T-helper 2 cell treated with Interferon-gamma antibody and Interleukin-4, amounts not matched to agents 5 μg/mL and 100 μg/mL, for 36 hours (primary cell): ENCODE measurements at regions not wholly inside any gene's neighbourhood (a gene's known extent, or its start where the extent isn't known, plus 50 kb on each side); places are given as distances from the start of the nearest gene placed in this dataset.
"Not testable (repeated sequence)": the region's sequence is repeated elsewhere in the genome, so short reads cannot be mapped to it uniquely, and the experiment has no call there.

ENCODE experiments used
- DNase-seq: peaks from one replicate; pipeline ENCODE4 v3.0.0; 2021; ENCODE audit warnings: low spot score
- H3K27ac Mint-ChIP-seq: one replicate; pipeline ENCODE4 v1.8.0; 2021; ENCODE audit warnings: mild to moderate bottlenecking, mixed read lengths
- H3K27me3 Mint-ChIP-seq: one replicate; pipeline ENCODE4 v1.8.0; 2021; ENCODE audit warnings: low read depth, mixed read lengths
- H3K36me3 Mint-ChIP-seq: one replicate; pipeline ENCODE4 v1.8.0; 2021; ENCODE audit warnings: low read depth, mixed read lengths
- H3K4me1 Mint-ChIP-seq: one replicate; pipeline ENCODE4 v1.8.0; 2021; ENCODE audit warnings: low read depth, mixed read lengths
- H3K4me3 Mint-ChIP-seq: one replicate; pipeline ENCODE4 v1.8.0; 2022; ENCODE audit warnings: mild to moderate bottlenecking, moderate library complexity, mixed read lengths
- H3K9me3 Mint-ChIP-seq: one replicate; pipeline ENCODE4 v1.8.0; 2021; ENCODE audit warnings: mixed read lengths

DNA sequence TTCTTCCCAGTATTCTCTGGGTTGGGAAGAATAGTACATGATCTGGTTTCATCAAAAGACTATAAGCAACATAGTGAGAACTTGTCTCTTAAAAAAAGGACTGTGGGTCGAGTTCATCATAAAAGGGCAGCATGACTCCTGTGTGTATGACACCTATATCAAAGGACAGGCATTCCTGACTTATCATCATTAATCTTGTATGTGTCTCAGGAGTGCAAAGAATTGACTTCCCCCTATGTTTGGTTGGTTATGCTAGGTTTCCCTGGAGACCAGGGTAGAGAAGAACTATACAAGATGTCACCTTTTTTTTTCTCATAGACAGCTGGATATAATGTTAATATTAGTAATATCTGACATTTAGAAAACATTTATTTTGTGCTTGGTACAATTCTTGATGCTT, 173.1 kb upstream of the ANKRD55 start:
- no peak overlapping the region for H3K4me3 Mint-ChIP-seq

DNA sequence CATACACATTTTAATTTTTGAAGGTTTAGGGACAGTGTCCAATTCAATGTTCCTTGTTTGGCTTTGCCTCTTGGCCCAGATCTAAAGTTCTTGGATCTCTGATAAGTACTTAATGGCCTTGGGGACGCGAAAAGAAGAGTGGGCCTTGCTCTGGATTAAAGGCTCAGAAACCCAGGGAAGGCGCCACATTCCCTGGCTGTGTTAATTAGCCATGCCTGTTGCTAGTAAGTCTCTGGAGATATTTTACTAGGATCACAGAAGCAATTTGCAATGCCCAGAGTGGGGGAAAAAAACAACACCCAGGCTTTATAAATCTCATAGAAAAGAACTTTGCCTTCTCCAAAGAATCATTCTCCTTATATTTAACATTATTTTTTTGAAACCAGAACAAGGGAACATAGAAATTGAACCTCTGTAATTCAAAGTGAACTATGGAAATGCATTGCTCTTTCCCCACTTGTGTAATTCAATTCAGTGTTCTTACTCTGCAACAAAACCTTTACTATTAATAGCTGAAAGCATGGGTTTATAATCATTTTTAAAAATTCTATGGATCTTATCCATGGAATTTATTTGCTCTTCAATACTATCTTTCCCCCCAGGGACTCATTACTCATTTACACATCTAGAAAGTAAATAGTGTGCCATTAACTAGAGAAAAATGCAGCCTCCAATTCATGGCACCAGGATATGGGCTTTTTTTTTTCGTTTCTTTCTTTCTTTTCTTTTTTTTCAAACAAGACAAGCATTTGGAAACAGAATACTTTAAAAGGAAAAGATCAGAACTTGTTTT, 172.2 kb upstream of the ANKRD55 start:
- Mint-ChIP-seq H3K4me3 (no peak overlapping the region), H3K27ac (no peak overlapping the region), H3K36me3 (no peaks in the 10 kb centered on the region), H3K9me3 (no peaks in the 10 kb centered on the region), H3K4me1 (no peaks in the 10 kb centered on the region), H3K27me3 (peaks cover 2% of the 10 kb centered on the region)
- DNase-seq: no peak

More for the DNA sequence above, 173.1 kb upstream of the ANKRD55 start:
- H3K27me3 Mint-ChIP-seq: no peaks in the 10 kb centered on the region
- H3K4me1 Mint-ChIP-seq: no peaks in the 10 kb centered on the region
- H3K27ac Mint-ChIP-seq: no peak overlapping the region
- H3K36me3 Mint-ChIP-seq: no peaks in the 10 kb centered on the region
- H3K9me3 Mint-ChIP-seq: no peaks in the 10 kb centered on the region
- no peak for DNase-seq

DNA sequence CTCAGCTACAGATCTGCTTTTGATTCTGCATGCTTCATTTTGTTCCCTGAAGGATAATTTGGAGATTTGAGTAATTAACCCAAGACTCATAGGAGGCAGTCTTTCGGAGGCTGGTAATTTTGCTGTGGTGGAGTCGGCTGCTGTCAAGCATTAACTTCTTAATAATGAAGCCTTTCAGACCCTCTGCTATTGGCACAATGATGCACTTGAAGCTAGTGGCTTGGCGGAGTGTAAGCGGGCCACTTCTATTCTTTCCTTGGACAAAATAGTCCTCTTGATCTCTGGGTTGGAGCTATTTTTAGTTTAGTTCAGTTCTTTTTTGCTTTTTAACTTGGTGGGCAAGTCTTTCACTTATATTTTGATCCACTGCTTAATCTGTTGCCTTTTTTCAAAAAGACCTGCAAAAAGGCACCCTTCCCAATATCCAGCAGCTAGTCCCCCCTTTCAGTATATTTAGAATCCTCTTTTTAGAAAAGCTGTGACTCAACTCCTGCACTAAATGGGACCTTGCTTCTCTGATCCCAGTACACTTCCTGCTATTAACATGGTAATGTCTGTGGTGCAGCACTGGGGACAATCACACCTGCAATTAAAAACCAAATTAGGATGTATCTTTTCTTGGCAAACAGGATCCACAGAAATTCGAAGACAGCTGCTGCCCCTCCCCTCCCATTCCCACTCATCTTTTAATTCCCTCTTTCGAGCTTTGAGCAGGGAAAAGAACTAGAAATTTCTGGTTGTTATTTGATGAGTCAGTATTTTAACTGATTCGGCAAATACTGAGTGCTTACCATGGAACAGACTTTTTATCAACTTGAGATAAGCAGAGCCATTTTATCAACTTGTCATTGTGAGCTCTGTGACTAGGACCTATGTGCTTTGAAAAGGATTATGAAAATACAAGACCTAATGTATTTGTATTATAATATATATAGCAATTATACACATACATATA, 169.4 kb upstream of the ANKRD55 start:
- no peak overlapping the region for H3K4me3 Mint-ChIP-seq
- H3K9me3 Mint-ChIP-seq: no peaks in the 10 kb centered on the region
- DNase-seq: no peak
- H3K36me3 Mint-ChIP-seq: no peaks in the 10 kb centered on the region
- no peaks in the 10 kb centered on the region for H3K4me1 Mint-ChIP-seq
- peaks cover 2% of the 10 kb centered on the region for H3K27me3 Mint-ChIP-seq
- no peak overlapping the region for H3K27ac Mint-ChIP-seq

DNA sequence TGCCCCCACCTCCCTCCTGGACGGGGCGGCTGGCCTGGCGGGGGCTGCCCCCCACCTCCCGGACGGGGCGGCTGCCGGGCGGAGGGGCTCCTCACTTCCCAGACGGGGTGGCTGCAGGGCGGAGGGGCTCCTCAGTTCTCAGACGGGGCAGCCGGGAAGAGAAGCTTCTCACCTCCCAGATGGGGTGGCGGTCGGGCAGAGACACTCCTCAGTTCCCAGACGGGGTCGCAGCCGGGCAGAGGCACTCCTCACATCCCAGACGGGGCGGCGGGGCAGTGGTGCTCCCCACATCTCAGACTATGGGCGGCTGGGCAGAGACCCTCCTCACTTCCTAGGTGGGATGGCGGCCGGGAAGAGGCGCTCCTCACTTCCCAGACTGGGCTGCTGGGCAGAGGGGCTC, 164.7 kb upstream of the ANKRD55 start:
- H3K27me3 Mint-ChIP-seq, DNase-seq, H3K36me3 Mint-ChIP-seq, H3K4me3 Mint-ChIP-seq, H3K27ac Mint-ChIP-seq, H3K4me1 Mint-ChIP-seq: not testable (repeated sequence)
- peaks cover 33% of the 10 kb centered on the region for H3K9me3 Mint-ChIP-seq

DNA sequence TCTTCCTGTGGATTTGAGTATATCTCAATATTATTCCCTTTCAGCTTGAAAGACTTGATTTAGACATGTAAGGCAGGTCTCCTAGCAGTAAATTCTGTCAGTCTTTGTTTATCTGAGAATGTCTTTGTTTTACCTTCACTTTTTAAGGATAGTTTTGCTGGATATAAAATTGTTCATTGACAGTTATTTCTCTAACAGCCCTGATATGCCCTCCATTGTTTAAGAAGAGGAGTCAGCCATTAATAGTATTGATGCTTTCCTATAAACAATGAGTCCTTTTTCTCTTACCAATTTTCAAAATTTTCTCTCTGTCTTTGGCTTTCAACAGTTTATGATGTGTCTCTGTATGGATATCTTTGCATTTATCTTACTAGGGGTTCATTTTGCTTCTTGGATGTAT, 163.5 kb upstream of the ANKRD55 start:
- Mint-ChIP-seq H3K4me1 (no peaks in the 10 kb centered on the region), H3K36me3 (peaks cover 3% of the 10 kb centered on the region), H3K4me3 (no peak overlapping the region), H3K27me3 (peaks cover 2% of the 10 kb centered on the region), H3K27ac (no peak overlapping the region), H3K9me3 (peaks cover 43% of the 10 kb centered on the region)
- DNase-seq: no peak

DNA sequence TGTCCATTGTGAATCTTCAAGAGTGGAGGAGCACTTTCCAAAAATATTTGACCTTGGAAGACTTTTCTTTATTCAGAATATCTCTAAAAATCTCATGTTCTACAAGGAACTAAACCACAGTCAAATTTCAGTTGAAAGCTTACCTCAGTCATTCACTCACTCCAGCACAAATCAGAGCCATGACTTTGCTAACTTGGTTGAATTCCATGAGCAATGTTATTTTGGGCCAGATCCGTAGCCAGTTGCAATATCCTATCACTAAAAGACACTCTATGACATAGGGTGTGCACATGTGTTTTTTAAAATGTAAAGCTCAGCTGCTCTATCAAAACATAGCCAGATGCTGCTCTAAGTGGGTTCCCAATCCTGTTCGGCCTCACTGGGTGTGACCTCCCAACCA, 156.1 kb upstream of the ANKRD55 start:
- peaks cover 27% of the 10 kb centered on the region for H3K9me3 Mint-ChIP-seq
- H3K36me3 Mint-ChIP-seq: no peaks in the 10 kb centered on the region
- no peaks in the 10 kb centered on the region for H3K27me3 Mint-ChIP-seq
- no peaks in the 10 kb centered on the region for H3K4me1 Mint-ChIP-seq
- DNase-seq: no peak
- no peak overlapping the region for H3K4me3 Mint-ChIP-seq
- no peak overlapping the region for H3K27ac Mint-ChIP-seq

DNA sequence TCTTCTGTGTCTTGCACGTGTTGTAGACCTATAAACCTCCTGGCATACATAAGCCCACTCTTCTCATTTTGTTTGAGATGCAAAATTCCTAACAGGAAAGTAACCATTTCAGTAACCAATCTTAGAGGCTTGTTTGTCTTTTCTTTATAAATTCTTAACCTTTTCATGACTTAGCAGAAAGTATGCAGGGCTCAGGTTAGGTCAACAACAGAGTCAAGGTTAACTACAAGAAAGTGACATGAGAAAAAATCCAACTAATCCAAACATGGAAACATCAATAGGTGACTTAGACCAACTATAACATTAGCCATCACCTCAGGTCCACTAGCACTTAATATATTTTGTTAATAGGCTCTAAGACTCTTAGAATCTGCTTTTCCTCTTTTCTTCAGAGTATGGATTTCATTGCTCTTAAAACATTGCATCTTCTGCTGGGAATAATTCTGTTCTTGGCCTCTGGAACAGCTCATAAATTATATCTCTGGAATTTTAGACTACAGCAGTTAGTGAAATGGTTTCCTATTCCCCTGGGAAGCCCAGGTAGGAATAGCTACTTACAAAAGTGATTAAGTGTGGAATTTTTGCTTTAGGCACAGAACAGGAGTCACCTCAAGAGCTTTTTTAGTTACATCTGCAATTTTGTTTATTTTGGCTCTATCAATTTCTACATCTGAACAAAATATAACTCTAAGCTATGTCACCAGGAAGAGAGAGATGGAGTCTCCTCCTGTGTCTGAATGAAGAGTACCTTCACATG, 155.3 kb upstream of the ANKRD55 start:
- no peak overlapping the region for H3K4me3 Mint-ChIP-seq
- H3K27me3 Mint-ChIP-seq: no peaks in the 10 kb centered on the region
- H3K36me3 Mint-ChIP-seq: no peaks in the 10 kb centered on the region
- H3K4me1 Mint-ChIP-seq: no peaks in the 10 kb centered on the region
- no peak for DNase-seq
- no peak overlapping the region for H3K27ac Mint-ChIP-seq
- H3K9me3 Mint-ChIP-seq: peaks cover 19% of the 10 kb centered on the region

DNA sequence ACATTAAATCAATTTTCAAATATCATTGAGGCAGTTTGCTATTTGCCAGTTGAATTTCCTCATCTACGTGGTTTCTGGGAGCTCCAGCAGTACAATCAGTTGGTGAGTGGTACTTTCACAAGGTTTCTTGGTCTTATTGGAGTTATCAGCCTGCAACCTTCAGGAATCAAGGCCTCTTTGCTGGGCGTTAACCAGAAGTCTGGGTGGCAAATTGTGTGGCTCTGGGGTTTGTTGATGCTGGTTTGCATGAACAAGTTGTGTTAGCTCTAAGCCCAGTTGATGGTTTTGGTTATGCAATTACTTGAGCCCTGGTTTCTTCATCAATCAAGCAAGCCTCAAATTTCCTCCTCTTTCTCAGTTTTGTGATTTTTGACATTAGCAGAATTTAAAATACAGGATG, 152.9 kb upstream of the ANKRD55 start:
- H3K9me3 Mint-ChIP-seq: peaks cover under 1% of the 10 kb centered on the region
- no peak for DNase-seq
- no peak overlapping the region for H3K27ac Mint-ChIP-seq
- H3K4me1 Mint-ChIP-seq: no peaks in the 10 kb centered on the region
- H3K27me3 Mint-ChIP-seq: peaks cover 5% of the 10 kb centered on the region
- no peaks in the 10 kb centered on the region for H3K36me3 Mint-ChIP-seq
- H3K4me3 Mint-ChIP-seq: no peak overlapping the region

DNA sequence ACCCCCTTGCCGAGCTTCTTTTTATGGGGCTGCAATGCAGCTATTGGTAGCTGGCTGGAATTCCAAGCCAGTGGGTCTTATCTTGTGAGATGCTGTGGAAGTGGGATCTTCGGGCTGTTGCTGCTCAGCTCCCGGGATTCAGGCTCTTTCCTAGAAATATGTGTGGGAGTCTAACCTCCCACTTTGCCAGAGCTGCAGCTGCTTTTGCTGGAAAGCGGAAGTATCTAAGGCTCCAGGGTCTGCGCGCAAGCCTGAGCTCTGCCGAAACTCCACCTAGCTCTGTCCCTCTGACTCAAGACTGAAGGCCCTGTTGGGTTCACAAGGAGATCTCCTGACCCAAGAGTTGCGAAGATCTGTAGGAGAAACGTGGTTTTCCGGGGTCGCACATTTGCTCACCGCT, 151.1 kb upstream of the ANKRD55 start:
- peaks cover 5% of the 10 kb centered on the region for H3K27me3 Mint-ChIP-seq
- H3K4me3 Mint-ChIP-seq: no peak overlapping the region
- H3K4me1 Mint-ChIP-seq: no peaks in the 10 kb centered on the region
- no peak for DNase-seq
- H3K9me3 Mint-ChIP-seq: no peaks in the 10 kb centered on the region
- H3K36me3 Mint-ChIP-seq: no peaks in the 10 kb centered on the region
- no peak overlapping the region for H3K27ac Mint-ChIP-seq

DNA sequence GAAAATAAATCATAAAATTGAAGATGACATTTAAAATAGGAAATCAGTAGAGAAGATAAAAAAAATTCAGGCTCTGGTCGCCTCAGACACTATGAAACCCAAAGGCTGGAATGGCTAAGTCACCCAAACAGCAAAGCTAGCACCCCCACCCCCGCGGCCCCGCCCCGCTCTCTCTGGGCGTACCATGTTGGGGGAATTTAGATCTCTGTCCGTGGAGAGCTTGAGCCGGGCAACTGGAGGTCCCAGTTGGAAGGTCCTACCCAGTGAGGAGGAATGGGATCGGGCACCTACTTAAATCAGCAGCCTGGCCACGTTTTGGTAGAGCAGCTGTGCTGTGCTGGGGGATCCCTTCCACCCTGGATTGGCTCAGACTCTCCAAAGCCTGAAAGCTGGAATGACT, 150.6 kb upstream of the ANKRD55 start:
- Mint-ChIP-seq H3K4me1 (no peaks in the 10 kb centered on the region), H3K4me3 (no peak overlapping the region), H3K36me3 (no peaks in the 10 kb centered on the region), H3K9me3 (no peaks in the 10 kb centered on the region), H3K27ac (no peak overlapping the region), H3K27me3 (peaks cover 5% of the 10 kb centered on the region)
- DNase-seq: no peak

DNA sequence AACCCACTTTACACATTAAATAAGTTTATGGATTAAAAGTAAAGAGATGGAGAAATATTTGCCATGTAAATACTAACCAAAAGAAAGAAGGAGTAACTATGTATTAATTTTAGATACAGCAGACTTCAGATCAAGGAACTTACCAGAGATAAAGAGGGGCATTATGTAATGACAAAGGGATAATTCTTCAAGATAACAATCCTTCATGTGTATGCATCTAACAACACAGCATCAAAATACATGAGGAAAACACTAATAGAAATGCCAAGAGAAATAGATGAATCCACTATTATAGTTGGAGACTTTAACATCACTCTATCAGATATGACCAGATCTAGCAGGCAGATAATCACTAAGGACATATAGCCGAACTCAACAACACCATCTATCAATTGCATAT, 149.8 kb upstream of the ANKRD55 start:
- Mint-ChIP-seq H3K36me3 (no peaks in the 10 kb centered on the region), H3K9me3 (peaks cover 4% of the 10 kb centered on the region), H3K4me3 (no peak overlapping the region), H3K4me1 (no peaks in the 10 kb centered on the region), H3K27me3 (peaks cover 5% of the 10 kb centered on the region), H3K27ac (no peak overlapping the region)
- no peak for DNase-seq

DNA sequence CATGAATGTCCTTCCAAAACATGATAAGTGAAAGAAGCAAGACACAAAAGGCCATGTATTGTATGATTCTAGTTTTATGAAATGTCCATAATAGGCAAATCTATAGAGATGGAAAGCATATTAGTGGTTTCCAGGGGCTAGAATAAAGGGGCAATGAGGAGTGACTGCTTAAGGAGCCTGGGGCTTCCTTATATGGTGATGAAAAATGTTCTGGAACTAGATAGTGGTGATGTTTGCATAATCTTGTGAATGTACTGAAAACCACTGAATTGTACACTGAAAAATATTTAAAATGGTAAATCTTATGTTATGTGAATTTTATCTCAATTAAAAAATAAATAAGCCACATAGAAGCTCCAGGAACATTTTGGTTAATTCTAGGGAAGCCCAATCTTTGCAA, 144.4 kb upstream of the ANKRD55 start:
- H3K36me3 Mint-ChIP-seq: no peaks in the 10 kb centered on the region
- no peak overlapping the region for H3K4me3 Mint-ChIP-seq
- no peak overlapping the region for H3K27ac Mint-ChIP-seq
- peaks cover 3% of the 10 kb centered on the region for H3K4me1 Mint-ChIP-seq
- no peak for DNase-seq
- peaks cover 8% of the 10 kb centered on the region for H3K9me3 Mint-ChIP-seq
- H3K27me3 Mint-ChIP-seq: peaks cover 5% of the 10 kb centered on the region

DNA sequence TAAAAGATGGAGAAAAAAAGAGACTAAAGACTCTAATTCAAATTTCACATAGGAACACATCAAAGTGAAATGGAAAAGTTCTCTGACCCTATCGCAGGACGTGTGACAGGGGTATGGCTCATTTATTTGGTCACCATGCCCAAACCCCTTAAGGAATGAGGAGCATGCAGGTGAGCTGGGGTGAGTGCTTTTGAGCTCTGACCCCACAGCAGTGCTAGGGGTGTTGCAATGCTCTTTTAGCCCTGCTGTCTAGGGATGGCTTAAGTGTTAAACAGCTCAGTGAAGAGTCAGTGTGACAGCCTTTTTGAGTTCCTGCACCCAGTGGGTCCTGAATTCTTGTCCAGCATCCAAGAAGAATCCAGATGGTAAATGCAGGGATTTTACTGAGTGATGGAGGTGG, 143.0 kb upstream of the ANKRD55 start:
- Mint-ChIP-seq H3K4me1 (peaks cover 3% of the 10 kb centered on the region), H3K27ac (no peak overlapping the region), H3K4me3 (no peak overlapping the region), H3K36me3 (no peaks in the 10 kb centered on the region), H3K27me3 (no peaks in the 10 kb centered on the region), H3K9me3 (peaks cover 8% of the 10 kb centered on the region)
- DNase-seq: no peak

DNA sequence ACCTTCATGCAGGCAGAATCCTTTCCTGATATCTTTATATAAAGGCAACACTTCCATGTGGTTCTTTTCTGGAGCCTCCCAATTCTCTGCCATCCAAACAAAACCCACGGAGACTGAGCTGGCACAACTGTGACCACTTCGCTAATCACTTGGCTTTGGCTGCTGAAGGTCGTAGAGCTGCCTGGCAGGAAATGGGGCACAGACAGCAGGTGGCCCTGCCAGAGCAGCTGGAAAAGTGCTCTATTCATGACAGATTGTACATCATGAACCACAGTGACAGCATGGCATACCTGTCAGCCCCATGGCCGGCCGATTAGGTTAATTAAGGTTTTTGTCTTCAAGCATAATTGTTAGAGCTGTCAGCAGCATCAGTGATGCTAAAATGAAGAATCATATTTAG, 141.9 kb upstream of the ANKRD55 start:
- peaks cover 3% of the 10 kb centered on the region for H3K4me1 Mint-ChIP-seq
- H3K9me3 Mint-ChIP-seq: peaks cover 13% of the 10 kb centered on the region
- no peak for DNase-seq
- H3K36me3 Mint-ChIP-seq: no peaks in the 10 kb centered on the region
- no peak overlapping the region for H3K27ac Mint-ChIP-seq
- no peak overlapping the region for H3K4me3 Mint-ChIP-seq
- H3K27me3 Mint-ChIP-seq: no peaks in the 10 kb centered on the region
